Hematopoietic multipotent progenitor cell treated with erythropoietin and hydrocortisone succinate and interleukin-3 and kit ligand, for 6 days (in vitro differentiated cells): ENCODE measurements at regions not wholly inside any gene's neighbourhood (a gene's known extent, or its start where the extent isn't known, plus 50 kb on each side); places are given as distances from the start of the nearest gene placed in this dataset.

Experiments used
- DNase-seq: peaks from one replicate; pipeline ENCODE4 v3.0.0-alpha.2; 2015

GRCh38 chr16:50953290-50953689 lies 197.8 kb downstream of the SALL1 start:
- no peak for DNase-seq

- no peak for DNase-seq
Measured at GRCh38 chr16:50950955-50951354, 200.1 kb downstream of the SALL1 start.

- DNase-seq: no peak
Measured at GRCh38 chr16:50948268-50948930, 202.7 kb downstream of the SALL1 start.

- DNase-seq: no peak
Measured at GRCh38 chr16:50947826-50948225, 203.2 kb downstream of the SALL1 start.

- no peak for DNase-seq
Measured at GRCh38 chr16:50946606-50947005, 204.5 kb downstream of the SALL1 start.

- DNase-seq: no peak
Measured at GRCh38 chr16:50946098-50946497, 204.2 kb downstream of the CYLD start.

- no peak for DNase-seq
Measured at GRCh38 chr16:50945171-50945570, 203.3 kb downstream of the CYLD start.

GRCh38 chr16:50944436-50944835 lies 202.6 kb downstream of the CYLD start:
- no peak for DNase-seq

- DNase-seq: no peak
Measured at GRCh38 chr16:50944033-50944432, 202.1 kb downstream of the CYLD start.

GRCh38 chr16:50942143-50942542 lies 200.3 kb downstream of the CYLD start:
- DNase-seq: no peak

- DNase-seq: no peak
Measured at GRCh38 chr16:50941681-50942080, 199.8 kb downstream of the CYLD start.

- DNase-seq: no peak
Measured at GRCh38 chr16:50940275-50940854, 198.5 kb downstream of the CYLD start.

GRCh38 chr16:50939356-50939755 lies 197.5 kb downstream of the CYLD start:
- DNase-seq: no peak

GRCh38 chr16:50938932-50939331 lies 197.0 kb downstream of the CYLD start:
- DNase-seq: no peak

- DNase-seq: no peak
Measured at GRCh38 chr16:50933262-50933661, 191.4 kb downstream of the CYLD start.

GRCh38 chr16:50932348-50932935 lies 190.6 kb downstream of the CYLD start:
- peak; percentile 26 for DNase-seq

GRCh38 chr16:50928065-50928464 lies 186.2 kb downstream of the CYLD start:
- no peak for DNase-seq

GRCh38 chr16:50925758-50926357 lies 184.0 kb downstream of the CYLD start:
- no peak for DNase-seq

- DNase-seq: no peak
Measured at GRCh38 chr16:50924759-50925545, 183.1 kb downstream of the CYLD start.

- DNase-seq: no peak
Measured at GRCh38 chr16:50917950-50918703, 176.2 kb downstream of the CYLD start.

- no peak for DNase-seq
Measured at GRCh38 chr16:50916040-50916439, 174.2 kb downstream of the CYLD start.

GRCh38 chr16:50915120-50915519 lies 173.2 kb downstream of the CYLD start:
- DNase-seq: no peak

- no peak for DNase-seq
Measured at GRCh38 chr16:50910736-50911100, 168.8 kb downstream of the CYLD start.
